ENCODE measurements at regions not wholly inside any gene's neighbourhood (a gene's known extent, or its start where the extent isn't known, plus 50 kb on each side); places are given as distances from the start of the nearest gene placed in this dataset.

DNA sequence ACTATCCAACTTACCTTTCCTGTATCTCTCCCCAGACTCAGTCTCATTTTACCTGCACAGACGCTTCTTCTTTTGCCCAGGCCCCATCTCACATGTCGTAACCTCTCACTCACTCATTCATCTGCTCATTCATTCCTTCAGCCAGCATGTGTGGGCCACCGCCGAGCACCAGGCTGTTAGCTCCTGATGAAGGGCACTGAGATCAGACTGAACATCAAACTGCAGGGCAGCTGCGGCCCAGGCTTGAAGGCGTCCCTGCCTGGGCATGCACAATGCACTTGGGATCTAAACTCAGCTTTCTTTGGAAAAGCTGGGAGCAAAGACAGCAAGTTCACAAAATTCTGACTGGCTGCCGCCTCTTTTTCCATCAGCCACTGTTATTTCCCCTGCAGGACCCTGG is 1456.3 kb downstream of the BRD1 start:
- DNase-seq (ENCODE audit: extremely low read depth in 1 of 2, low read depth in 1 of 2): no peak

GRCh38 chr22:48370508-48371325 is 1457.0 kb downstream of the BRD1 start:
- DNase-seq (ENCODE audit: extremely low read depth in 1 of 2, low read depth in 1 of 2): no peak

GRCh38 chr22:48369789-48370507 is 1457.7 kb downstream of the BRD1 start:
- no peak for DNase-seq (ENCODE audit: extremely low read depth in 1 of 2, low read depth in 1 of 2)

DNA sequence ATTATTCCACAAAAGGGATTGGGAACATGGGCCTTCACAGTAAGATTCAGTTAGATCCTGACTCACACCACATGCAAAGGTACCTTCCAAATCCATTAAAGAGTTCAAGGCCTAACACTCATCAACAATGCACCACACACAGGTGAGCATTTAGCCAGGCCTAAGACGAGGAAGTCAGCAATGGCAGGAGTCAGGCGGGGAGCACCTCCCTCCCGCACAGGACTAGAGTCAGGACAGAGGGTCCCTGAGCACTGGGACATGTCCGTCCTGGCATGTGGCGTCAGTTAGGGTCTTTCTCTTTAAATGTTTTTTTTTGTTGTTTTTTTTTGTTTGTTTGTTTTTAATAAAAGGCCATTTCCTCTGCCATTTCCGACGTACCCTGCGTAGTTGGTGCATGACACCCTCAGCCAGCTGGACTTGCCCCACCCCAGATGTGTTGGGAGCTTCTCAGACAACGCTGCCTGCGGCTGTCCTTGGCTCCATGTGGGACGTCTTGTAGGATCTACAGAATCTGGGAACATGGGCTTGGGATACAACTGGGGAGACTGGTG is 1458.6 kb downstream of the BRD1 start:
- DNase-seq (ENCODE audit: extremely low read depth in 1 of 2, low read depth in 1 of 2): no peak

DNA sequence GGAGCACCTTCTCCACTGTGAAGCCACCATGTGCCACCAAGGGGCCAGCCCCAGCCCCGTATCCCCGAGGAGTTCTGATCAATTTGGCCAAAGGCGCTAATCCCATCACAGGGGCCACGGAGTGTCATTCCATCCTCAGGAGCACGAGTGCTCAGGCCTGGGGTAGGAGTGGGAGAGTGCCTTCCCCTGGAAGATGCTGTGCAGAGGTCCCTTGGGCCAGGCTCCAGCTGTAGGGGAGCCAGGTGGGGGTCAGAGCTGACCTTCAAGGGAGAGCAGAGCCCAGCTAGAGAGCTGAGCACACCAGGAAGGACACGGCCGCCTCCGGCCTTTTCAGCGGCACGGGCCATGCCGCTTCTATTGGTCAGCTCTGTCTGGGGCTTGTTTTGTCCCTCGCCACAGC is 1459.9 kb downstream of the BRD1 start:
- no peak for DNase-seq (ENCODE audit: extremely low read depth in 1 of 2, low read depth in 1 of 2)

DNA sequence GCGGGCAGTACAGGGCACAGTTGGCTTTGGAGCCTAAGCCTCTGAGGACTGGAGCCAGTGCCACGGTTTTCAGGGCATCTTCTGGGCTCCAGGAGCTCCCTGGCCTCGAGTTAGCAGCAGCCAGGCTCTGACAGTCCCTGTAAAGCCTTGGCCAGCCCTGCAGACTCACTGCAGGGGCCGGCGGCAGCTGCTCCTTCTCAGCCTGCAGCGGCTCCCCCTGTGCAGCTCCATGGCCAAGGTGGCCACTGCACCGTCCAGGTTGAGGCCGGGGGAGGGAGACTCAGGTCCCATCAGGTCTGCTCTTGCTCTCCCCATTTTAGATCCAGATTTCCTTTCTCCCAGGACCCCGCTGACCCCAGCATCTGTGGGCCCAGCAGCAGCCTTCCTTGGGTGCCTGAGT is 1461.1 kb downstream of the BRD1 start:
- no peak for DNase-seq (ENCODE audit: extremely low read depth in 1 of 2, low read depth in 1 of 2)

GRCh38 chr22:48366056-48366455 is 1461.6 kb downstream of the BRD1 start:
- no peak for DNase-seq (ENCODE audit: extremely low read depth in 1 of 2, low read depth in 1 of 2)

GRCh38 chr22:48365386-48365785 is 1462.3 kb downstream of the BRD1 start:
- DNase-seq (ENCODE audit: extremely low read depth in 1 of 2, low read depth in 1 of 2): no peak

DNA sequence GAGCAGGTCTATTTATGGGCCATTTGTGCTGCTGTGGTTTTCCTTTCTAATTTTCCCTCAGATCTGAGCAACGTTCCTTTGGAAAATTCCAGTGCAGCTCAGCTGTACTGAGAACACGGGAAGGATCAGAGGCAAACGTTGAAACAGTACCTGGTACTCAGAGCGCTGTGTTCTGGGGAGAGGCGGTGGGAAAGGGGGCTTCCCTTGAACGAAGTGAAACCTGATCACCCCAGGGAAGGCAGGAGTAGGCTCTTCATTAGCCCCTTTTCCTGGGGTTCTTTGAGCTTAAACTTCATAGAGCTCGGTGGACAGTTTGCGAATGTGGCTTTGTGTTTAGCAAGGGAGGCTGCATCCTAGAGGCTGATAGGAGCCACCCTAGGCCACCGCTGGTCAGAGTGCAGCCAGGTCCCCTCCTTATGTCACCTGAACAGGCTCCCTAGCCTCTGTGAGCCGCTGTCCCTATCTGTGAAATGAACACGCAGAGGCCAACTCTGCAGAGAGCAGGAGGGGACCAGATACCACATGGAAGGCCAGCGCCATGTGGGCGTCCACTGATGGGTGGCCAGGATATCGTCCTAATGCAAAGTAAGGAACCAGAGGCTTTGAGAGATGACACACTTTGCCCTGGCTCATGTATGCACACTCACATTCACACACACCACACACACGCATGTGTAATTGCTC is 1464.8 kb downstream of the BRD1 start:
- DNase-seq (ENCODE audit: extremely low read depth in 1 of 2, low read depth in 1 of 2): no peak

DNA sequence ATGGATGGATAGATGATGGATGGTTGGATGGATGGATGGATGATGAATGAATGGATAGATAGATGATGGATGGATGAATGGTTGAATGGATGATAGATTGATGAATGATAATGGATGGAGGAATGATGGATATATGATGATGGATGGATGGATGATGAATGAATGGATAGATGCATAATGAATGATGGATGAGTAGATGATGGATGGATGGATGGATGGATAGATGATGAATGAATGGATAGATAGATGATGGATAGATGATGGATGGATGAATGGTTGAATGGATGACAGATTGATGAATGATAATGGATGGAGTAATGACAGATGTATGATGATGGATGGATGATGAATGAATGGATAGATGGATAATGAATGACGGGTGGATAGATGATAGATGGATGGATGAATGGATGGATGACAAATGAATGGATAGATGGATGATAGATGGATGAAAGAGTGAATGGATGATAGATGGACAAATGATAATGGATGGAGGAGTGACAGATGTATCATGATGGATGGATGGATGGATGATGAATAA is 1466.5 kb downstream of the BRD1 start:
- no peak for DNase-seq (ENCODE audit: extremely low read depth in 1 of 2, low read depth in 1 of 2)

- no peak for DNase-seq (ENCODE audit: extremely low read depth in 1 of 2, low read depth in 1 of 2)
Observed at GRCh38 chr22:48359613-48359965, 1468.1 kb downstream of the BRD1 start.

GRCh38 chr22:48358886-48359612 is 1468.6 kb downstream of the BRD1 start:
- DNase-seq (ENCODE audit: extremely low read depth in 1 of 2, low read depth in 1 of 2): no peak

DNA sequence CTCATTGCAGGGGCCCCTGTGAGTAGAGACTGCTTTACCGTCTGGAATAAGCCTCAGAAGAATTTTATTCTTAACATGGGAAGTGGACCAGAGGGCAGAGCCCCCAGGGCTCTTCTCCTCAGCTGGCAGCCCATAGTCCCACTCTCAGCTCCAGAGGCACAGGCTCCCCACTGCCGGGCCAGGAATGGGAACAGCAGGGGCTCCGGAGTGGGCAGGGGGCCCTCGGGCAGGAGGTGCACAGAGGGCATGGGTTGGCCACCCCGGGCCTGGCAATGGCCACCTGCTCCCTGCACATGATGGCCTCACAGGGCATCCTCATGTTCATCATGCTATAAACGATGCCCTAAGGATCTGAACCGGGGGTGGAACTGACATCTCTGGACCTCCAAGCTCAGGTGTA is 1469.7 kb downstream of the BRD1 start:
- DNase-seq (ENCODE audit: extremely low read depth in 1 of 2, low read depth in 1 of 2): no peak

DNA sequence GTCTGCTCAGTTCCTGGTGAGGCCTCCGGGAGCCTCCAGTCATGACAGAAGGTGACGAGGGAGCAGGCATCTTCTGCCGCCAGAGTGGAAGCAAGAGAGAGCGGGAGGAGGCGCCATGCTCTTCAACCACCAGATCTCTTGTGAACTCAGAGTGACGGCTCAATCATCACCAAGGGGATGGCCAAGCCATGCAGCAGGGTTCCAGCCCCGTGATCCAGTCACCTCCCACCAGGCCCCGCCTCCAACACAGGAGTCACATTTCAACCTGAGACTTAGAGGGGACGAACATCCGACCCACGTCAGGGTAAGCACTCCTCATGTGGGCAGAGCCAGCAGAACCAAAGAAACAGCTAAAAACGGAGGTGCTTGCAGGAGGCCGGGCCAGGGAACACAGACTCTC is 1470.5 kb downstream of the BRD1 start:
- DNase-seq (ENCODE audit: extremely low read depth in 1 of 2, low read depth in 1 of 2): no peak

DNA sequence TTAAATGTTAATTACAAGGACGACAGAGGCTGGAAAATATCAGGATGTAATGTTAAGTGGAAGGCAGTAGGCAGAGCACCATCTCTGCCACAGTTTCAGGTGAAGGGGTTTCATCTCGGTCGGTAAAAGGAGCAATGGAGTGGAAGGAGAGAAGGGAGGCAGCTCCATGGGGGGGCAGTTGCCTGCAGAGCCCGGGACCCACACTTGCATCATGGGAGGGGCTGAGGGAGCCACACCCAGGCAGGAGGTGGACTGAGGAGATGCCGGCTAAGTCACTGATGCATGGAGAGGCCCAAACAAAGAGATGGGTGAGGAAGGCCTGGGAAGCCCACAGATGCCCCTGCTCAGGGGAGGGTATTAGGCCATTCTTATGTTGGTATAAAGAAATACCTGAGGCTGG is 1470.9 kb downstream of the BRD1 start:
- DNase-seq (ENCODE audit: extremely low read depth in 1 of 2, low read depth in 1 of 2): no peak

GRCh38 chr22:48354096-48354495 is 1473.6 kb downstream of the BRD1 start:
- DNase-seq (ENCODE audit: extremely low read depth in 1 of 2, low read depth in 1 of 2): no peak

- DNase-seq (ENCODE audit: extremely low read depth in 1 of 2, low read depth in 1 of 2): no peak
Observed at GRCh38 chr22:48353116-48353947, 1474.3 kb downstream of the BRD1 start.

DNA sequence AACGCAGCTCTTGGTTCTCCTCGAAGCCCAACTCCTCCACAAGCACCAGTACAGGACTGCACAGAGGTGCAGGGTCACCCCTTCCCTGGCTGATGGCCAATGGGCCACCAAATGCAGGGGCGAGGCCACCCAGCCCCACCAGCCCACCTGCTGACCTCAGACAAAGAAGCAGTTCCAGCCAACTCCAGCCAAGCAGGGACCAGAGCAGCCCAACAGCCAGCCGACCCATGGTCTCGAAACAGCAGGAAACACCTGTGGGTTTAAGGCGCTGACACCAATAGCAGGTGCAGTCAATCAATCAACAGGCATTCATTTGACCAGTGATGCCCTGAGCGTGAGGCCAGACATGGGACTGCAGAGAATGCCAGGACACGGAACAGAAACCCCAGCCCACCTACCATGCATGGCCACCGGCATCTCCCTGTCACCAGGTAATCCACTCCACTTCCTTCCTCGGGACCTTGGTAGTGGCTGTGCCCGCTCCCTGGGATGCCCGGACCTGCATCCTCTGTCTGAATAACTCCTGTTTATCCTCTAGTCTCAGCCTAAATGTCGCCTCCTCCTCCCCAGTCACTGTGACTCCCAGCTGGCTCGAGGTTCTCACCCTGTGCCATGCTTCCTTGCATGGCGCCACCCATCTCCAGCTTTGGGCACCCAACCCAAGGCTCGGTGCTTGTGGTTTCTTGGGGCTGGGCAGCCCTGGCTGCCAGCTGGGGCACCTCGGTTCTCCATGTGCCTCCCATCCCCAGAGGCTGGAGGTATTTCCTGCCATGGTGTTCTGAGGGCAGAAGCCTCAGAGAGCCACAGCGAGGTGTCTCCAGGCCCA is 1475.4 kb downstream of the BRD1 start:
- DNase-seq (ENCODE audit: extremely low read depth in 1 of 2, low read depth in 1 of 2): no peak
